PC-9 (cell line): ENCODE measurements at regions not wholly inside any gene's neighbourhood (a gene's known extent, or its start where the extent isn't known, plus 50 kb on each side); places are given as distances from the start of the nearest gene placed in this dataset.

Experiments used
- BruUV-seq: library from RNA; stranded (reverse); fragments of 400-500 nt; replicated peaks from 2 replicates; lab custom pipeline; 2021; lab: Mats Ljungman, UMichigan
- CTCF ChIA-PET: fragments of 300-600 bp; sonication (Branson Sonifier 250); formaldehyde crosslinking; loops from one replicate; lab custom pipeline; 2022; ENCODE audit warnings: antibody characterized with exemption; lab: Charles Lee
- POLR2A ChIA-PET: fragments of 300-600 bp; sonication (Branson Sonifier 250); formaldehyde crosslinking; loops from one replicate; lab custom pipeline; 2022; ENCODE audit warnings: antibody characterized with exemption; ENCODE audit not compliant: unreplicated experiment; lab: Charles Lee
- DNase-seq, 2 experiments: peaks; one replicate each; pipeline versions ENCODE4 v3.0.0 to v3.0.0-alpha.2; 2015 to 2022; ENCODE audit warnings: mixed read lengths in 1 of 2
- H2AFZ ChIP-seq: fragments of 200-600 bp; sonication (generic); 2 replicates; pipeline ENCODE4 v1.8.1; 2017; ENCODE audit warnings: antibody characterized with exemption
- H3F3A ChIP-seq: fragments of 200-600 bp; sonication (generic); 2 replicates; pipeline ENCODE4 v1.8.1; 2017; ENCODE audit warnings: antibody characterized with exemption, mild to moderate bottlenecking, low read depth; ENCODE audit not compliant: insufficient read depth
- H3K27ac ChIP-seq: fragments of 200-600 bp; sonication (generic); 2 replicates; pipeline ENCODE4 v1.6.1; 2016; ENCODE audit warnings: mixed run types
- H3K27me3 ChIP-seq: fragments of 200-600 bp; sonication (generic); 2 replicates; pipeline ENCODE4 v1.6.1; 2016; ENCODE audit warnings: low read depth, mixed run types; ENCODE audit not compliant: insufficient read depth
- H3K36me3 ChIP-seq: fragments of 200-600 bp; sonication (generic); 2 replicates; pipeline ENCODE4 v1.6.1; 2016; ENCODE audit warnings: low read depth, mixed run types
- H3K4me1 ChIP-seq: fragments of 200-600 bp; sonication (generic); replicated peaks from 2 replicates; pipeline ENCODE4 v1.6.1; 2016; ENCODE audit warnings: mixed run types; ENCODE audit not compliant: insufficient read depth
- H3K4me2 ChIP-seq: fragments of 200-600 bp; sonication (generic); 2 replicates; pipeline ENCODE4 v1.6.1; 2017; ENCODE audit warnings: mixed run types
- H3K4me3 ChIP-seq: fragments of 200-600 bp; sonication (generic); 2 replicates; pipeline ENCODE4 v1.6.1; 2016; ENCODE audit warnings: mixed run types
- H3K79me2 ChIP-seq: fragments of 200-600 bp; sonication (generic); 2 replicates; pipeline ENCODE4 v1.6.1; 2017; ENCODE audit warnings: low read depth, mixed run types
- H3K9me2 ChIP-seq: fragments of 200-600 bp; sonication (generic); 2 replicates; pipeline ENCODE4 v1.8.1; 2017; ENCODE audit warnings: mild to moderate bottlenecking; ENCODE audit not compliant: insufficient read depth
- H3K9me3 ChIP-seq: fragments of 200-600 bp; sonication (generic); 2 replicates; pipeline ENCODE4 v1.8.1; 2016; ENCODE audit warnings: low read depth; ENCODE audit not compliant: insufficient read depth
- H4K20me1 ChIP-seq: fragments of 200-600 bp; sonication (generic); 2 replicates; pipeline ENCODE4 v1.8.1; 2017; ENCODE audit not compliant: insufficient read depth
- CTCF ChIP-seq: fragments of 200-600 bp; sonication (generic); conservative IDR thresholded peaks from 2 replicates; pipeline ENCODE4 v1.6.1; 2017; ENCODE audit warnings: mixed run types, antibody characterized with exemption, mild to moderate bottlenecking, moderate library complexity
- EZH2 ChIP-seq: fragments of 200-600 bp; sonication (generic); IDR thresholded peaks from 2 replicates; pipeline ENCODE4 v1.8.0; 2017; ENCODE audit warnings: antibody characterized with exemption, low read depth
- intact Hi-C: fragments of 100-400 bp; cut with micrococcal nuclease; formaldehyde crosslinking; loops from one replicate; pipeline ENCODE4 v1.10.0; 2022; ENCODE audit not compliant: unreplicated experiment

DNA sequence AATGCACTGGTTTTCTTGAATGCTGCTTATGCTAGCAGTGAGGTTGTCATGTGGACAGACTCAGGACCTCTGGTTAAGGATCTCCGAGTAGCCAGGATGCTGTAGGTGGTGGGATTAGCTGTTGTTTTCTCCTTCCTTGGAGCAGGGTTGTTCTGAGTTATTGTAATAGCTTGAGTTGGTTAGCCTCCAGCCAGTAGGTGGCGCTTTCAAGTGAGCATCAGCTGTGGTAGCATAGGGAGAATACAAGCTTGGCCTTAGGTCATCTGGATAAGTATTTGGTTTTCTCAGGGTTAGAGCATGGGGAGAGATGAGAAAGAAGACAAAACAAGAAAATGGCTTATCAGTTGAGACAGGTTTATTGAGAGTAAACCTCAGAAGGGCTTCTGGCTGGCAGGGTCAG lies 299.7 kb upstream of the FBXO33 start:
- H3K79me2 ChIP-seq: no peaks in the 10 kb centered on the region
- ChIA-PET CTCF (no interaction called here), POLR2A (no interaction called here)
- H3K27ac ChIP-seq: no peak overlapping the region
- TF ChIP-seq EZH2: no peak
- TF ChIP-seq CTCF: peak; percentile 52; the same call in 1 of the 2 replicates
- no peaks in the 10 kb centered on the region for H3K27me3 ChIP-seq
- no peaks in the 10 kb centered on the region for H3F3A ChIP-seq
- BruUV-seq: no TSS peak
- no peak for DNase-seq
- H3K4me1 ChIP-seq: no peaks in the 10 kb centered on the region
- no peaks in the 10 kb centered on the region for H4K20me1 ChIP-seq
- no peaks in the 10 kb centered on the region for H3K9me2 ChIP-seq
- H3K4me2 ChIP-seq: no peak overlapping the region
- no peaks in the 10 kb centered on the region for H3K36me3 ChIP-seq
- H3K4me3 ChIP-seq: no peak overlapping the region
- intact Hi-C loops: no loop called here
- no peak overlapping the region for H2AFZ ChIP-seq
- H3K9me3 ChIP-seq: no peaks in the 10 kb centered on the region

- Histone ChIP-seq H3F3A (no peaks in the 10 kb centered on the region), H3K4me3 (no peak overlapping the region), H3K27me3 (no peaks in the 10 kb centered on the region), H2AFZ (no peak overlapping the region), H3K9me3 (no peaks in the 10 kb centered on the region), H3K79me2 (no peaks in the 10 kb centered on the region), H3K9me2 (no peaks in the 10 kb centered on the region), H4K20me1 (no peaks in the 10 kb centered on the region), H3K4me1 (no peaks in the 10 kb centered on the region), H3K27ac (no peak overlapping the region), H3K4me2 (no peak overlapping the region), H3K36me3 (no peaks in the 10 kb centered on the region)
- TF ChIP-seq EZH2: no peak
- TF ChIP-seq CTCF: no peak
- DNase-seq: no peak
- ChIA-PET POLR2A (no interaction called here), CTCF (no interaction called here)
- no TSS peak for BruUV-seq
- intact Hi-C loops: no loop called here
Observed at GRCh38 chr14:39726563-39726962, 294.3 kb upstream of the FBXO33 start.

DNA sequence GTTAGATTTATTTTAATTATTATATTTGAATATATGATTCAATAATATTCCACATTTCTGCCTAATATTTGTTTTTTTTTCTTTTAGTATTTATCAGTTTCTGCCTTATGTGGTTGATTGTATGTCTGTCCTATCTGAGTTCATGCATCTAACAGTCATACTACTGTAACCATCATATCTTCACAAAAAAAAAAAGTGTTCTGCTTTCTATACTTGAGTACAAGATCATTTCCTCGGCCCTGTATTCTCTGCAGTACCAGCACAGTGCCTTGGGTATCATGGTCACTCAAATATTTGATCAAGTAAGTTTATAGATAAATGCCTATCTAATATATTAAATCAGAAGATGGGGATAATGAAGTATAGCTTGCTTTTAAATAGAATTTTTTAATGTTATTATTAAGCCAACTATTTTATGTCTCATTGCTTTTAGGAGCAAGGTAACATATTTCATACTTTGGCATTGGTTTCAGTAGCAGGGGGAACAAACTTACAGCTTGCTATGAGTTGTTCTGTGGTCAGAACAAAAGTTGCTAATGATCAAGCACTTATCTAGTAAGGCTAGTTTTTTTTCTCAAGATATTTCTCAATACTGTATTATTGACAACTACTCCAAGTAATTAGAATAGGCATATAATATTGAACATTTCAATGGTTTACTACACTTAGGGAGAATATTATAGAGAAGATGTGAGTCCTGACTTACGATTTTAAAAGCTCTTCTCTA lies 290.5 kb upstream of the FBXO33 start:
- no peaks in the 10 kb centered on the region for H3K4me1 ChIP-seq
- no peaks in the 10 kb centered on the region for H3K27me3 ChIP-seq
- no peaks in the 10 kb centered on the region for H3K36me3 ChIP-seq
- no TSS peak for BruUV-seq
- no peaks in the 10 kb centered on the region for H3F3A ChIP-seq
- H3K4me3 ChIP-seq: no peak overlapping the region
- no peak overlapping the region for H2AFZ ChIP-seq
- intact Hi-C loops: no loop called here
- no peak overlapping the region for H3K4me2 ChIP-seq
- H3K27ac ChIP-seq: no peak overlapping the region
- no peak for TF ChIP-seq CTCF
- no peak for TF ChIP-seq EZH2
- no peaks in the 10 kb centered on the region for H3K9me2 ChIP-seq
- no peaks in the 10 kb centered on the region for H3K79me2 ChIP-seq
- no peaks in the 10 kb centered on the region for H3K9me3 ChIP-seq
- ChIA-PET POLR2A (no interaction called here), CTCF (no interaction called here)
- no peak for DNase-seq
- no peaks in the 10 kb centered on the region for H4K20me1 ChIP-seq
